GM12878 (cell line): ENCODE measurements at regions not wholly inside any gene's neighbourhood (a gene's known extent, or its start where the extent isn't known, plus 50 kb on each side); places are given as distances from the start of the nearest gene placed in this dataset.

Experiments
- ATAC-seq: fragments of 200-7000 bp; cut with Tn5 transposase; 3 replicates; pipeline ENCODE4 v1.9.1; 2020; ENCODE audit warnings: mild to moderate bottlenecking, moderate library complexity
- BruUV-seq: library from RNA; stranded (reverse); fragments of 400-500 nt; replicated peaks from 2 replicates; lab custom pipeline; 2021; lab: Mats Ljungman, UMichigan
- CTCF ChIA-PET: fragments of 300-600 bp; sonication (Branson Sonifier 250); formaldehyde crosslinking; extraction: SDS; loops from one replicate; lab custom pipeline; 2021; ENCODE audit warnings: inconsistent platforms; lab: Yijun Ruan, JAX
- POLR2A ChIA-PET: fragments of 350-600 bp; formaldehyde crosslinking; extraction: SDS; loops from one replicate; lab custom pipeline; 2021; ENCODE audit warnings: inconsistent platforms; lab: Charles Lee
- RAD21 ChIA-PET: fragments of 300-600 bp; sonication (Branson Sonifier 250); formaldehyde crosslinking; loops from one replicate; lab custom pipeline; 2023; ENCODE audit warnings: antibody characterized with exemption; ENCODE audit not compliant: unreplicated experiment; lab: Charles Lee
- SMC1A ChIA-PET: fragments of 300-600 bp; sonication (Branson Sonifier 250); formaldehyde crosslinking; loops from one replicate; lab custom pipeline; 2023; ENCODE audit not compliant: unreplicated experiment, uncharacterized antibody; lab: Charles Lee
- DNase-seq: peaks from one replicate; pipeline ENCODE4 v3.0.0-alpha.2; 2011; ENCODE audit warnings: low read depth, low spot score
- FAIRE-seq: peaks from 3 replicates; lab custom pipeline; 2011; peaks lifted over from hg19 to GRCh38; lab: Jason Lieb, UNC
- H2AFZ ChIP-seq: 2 replicates; pipeline ENCODE4 v1.6.0; 2011; ENCODE audit warnings: low read depth, low read length, control low read depth; ENCODE audit not compliant: control insufficient read depth
- H3K27ac ChIP-seq: 2 replicates; pipeline ENCODE4 v1.5.1; 2011; ENCODE audit warnings: control low read depth; ENCODE audit not compliant: control insufficient read depth, insufficient read depth
- H3K27me3 ChIP-seq, 2 experiments: replicated peaks in 1 of 2; 2 replicates each; pipeline versions ENCODE4 v1.6.0 to v1.6.1; 2011; ENCODE audit warnings: low read length in 1 of 2; ENCODE audit not compliant: control insufficient read depth in 2 of 2, insufficient read depth in 2 of 2
- H3K36me3 ChIP-seq, 2 experiments: 2 replicates each; pipeline ENCODE4 v1.5.1; 2011; ENCODE audit warnings: low read length in 1 of 2; ENCODE audit not compliant: control insufficient read depth in 2 of 2, insufficient read depth in 2 of 2
- H3K4me1 ChIP-seq: 2 replicates; pipeline ENCODE4 v1.6.1; 2011; ENCODE audit warnings: mild to moderate bottlenecking, low read length, moderate library complexity, mixed read lengths; ENCODE audit not compliant: control insufficient read depth, insufficient read depth
- H3K4me2 ChIP-seq: 2 replicates; pipeline ENCODE4 v1.6.0; 2011; ENCODE audit warnings: control low read depth; ENCODE audit not compliant: control insufficient read depth, insufficient read depth
- H3K4me3 ChIP-seq: fragments of 200-600 bp; sonication (generic); 2 replicates; pipeline ENCODE4 v1.5.1; 2016
- H3K79me2 ChIP-seq: 2 replicates; pipeline ENCODE4 v1.6.0; 2011; ENCODE audit warnings: low read length; ENCODE audit not compliant: control insufficient read depth, insufficient read depth
- H3K9ac ChIP-seq: 2 replicates; pipeline ENCODE4 v1.8.0; 2011; ENCODE audit warnings: low read length, control low read depth, mixed read lengths; ENCODE audit not compliant: control insufficient read depth, insufficient read depth
- H3K9me3 ChIP-seq: replicated peaks from 3 replicates; pipeline ENCODE4 v1.5.1; 2011; ENCODE audit warnings: mild to moderate bottlenecking, low read length; ENCODE audit not compliant: control insufficient read depth, insufficient read depth
- H4K20me1 ChIP-seq: 2 replicates; pipeline ENCODE4 v1.6.0; 2011; ENCODE audit not compliant: control insufficient read depth, insufficient read depth
- EP300 ChIP-seq, 2 experiments: fragments of 150-350 bp in 1 of 2; IDR thresholded peaks; 2 replicates each; pipeline ENCODE4 v1.6.1; 2011 to 2012; ENCODE audit warnings: low read depth in 2 of 2, low read length in 2 of 2, borderline replicate concordance in 1 of 2, improper control_type of control experiment in 1 of 2, inconsistent platforms in 1 of 2; ENCODE audit not compliant: control insufficient read depth in 1 of 2
- EZH2 ChIP-seq: IDR thresholded peaks from 2 replicates; pipeline ENCODE4 v1.6.1; 2012; ENCODE audit warnings: low read depth, mild to moderate bottlenecking, control low read depth, inconsistent platforms, low read length, borderline replicate concordance; ENCODE audit not compliant: control insufficient read depth
- MTA2 ChIP-seq: fragments of 450-650 bp; IDR thresholded peaks from 2 replicates; pipeline ENCODE4 v1.6.1; 2016; ENCODE audit warnings: low read depth, mild to moderate bottlenecking, moderate library complexity
- PML ChIP-seq: IDR thresholded peaks from 2 replicates; pipeline ENCODE4 v1.6.1; 2012; ENCODE audit warnings: low read length, inconsistent platforms
- POLR2A ChIP-seq: IDR thresholded peaks from 2 replicates; pipeline ENCODE4 v1.6.1; 2011; ENCODE audit warnings: low read depth, mild to moderate bottlenecking, low read length
- PRDM15 ChIP-seq: fragments of 450-650 bp; formaldehyde crosslinking; IDR thresholded peaks from 2 replicates; pipeline ENCODE4 v1.4.0; 2020; ENCODE audit warnings: mild to moderate bottlenecking, moderate library complexity
- ZZZ3 ChIP-seq: IDR thresholded peaks from 2 replicates; pipeline ENCODE4 v1.6.1; 2011; ENCODE audit warnings: low read depth; ENCODE audit not compliant: control insufficient read depth, insufficient read length
- WGBS: methylation state at CpG from one replicate; pipeline ENCODE4 v1.1.6; 2016; ENCODE audit warnings: low lambda C conversion rate; ENCODE audit not compliant: insufficient replicate concordance, insufficient coverage; ENCODE audit errors: missing lambda C conversion rate; 5-methylcytosine and 5-hydroxymethylcytosine counted together
- in situ Hi-C: fragments of 300-500 bp; cut with MboI; formaldehyde crosslinking; loops from 9 replicates; pipeline ENCODE4 v1.14.3; 2018; ENCODE audit warnings: mixed read lengths
- intact Hi-C: fragments of 100-400 bp; cut with micrococcal nuclease; formaldehyde crosslinking; loops from one replicate; pipeline ENCODE4 v1.14.2; 2022; ENCODE audit not compliant: unreplicated experiment
- TF ChIP-seq, protein P1 (sequence below): IDR thresholded peaks from 2 replicates; pipeline ENCODE4 v1.6.1; 2011; ENCODE audit warnings: low read depth, low read length, improper control_type of control experiment, borderline replicate concordance
- TF ChIP-seq, protein P2 (sequence below): fragments of 450-650 bp; IDR thresholded peaks from 2 replicates; pipeline ENCODE4 v1.6.1; 2016; ENCODE audit warnings: mild to moderate bottlenecking

DNA sequence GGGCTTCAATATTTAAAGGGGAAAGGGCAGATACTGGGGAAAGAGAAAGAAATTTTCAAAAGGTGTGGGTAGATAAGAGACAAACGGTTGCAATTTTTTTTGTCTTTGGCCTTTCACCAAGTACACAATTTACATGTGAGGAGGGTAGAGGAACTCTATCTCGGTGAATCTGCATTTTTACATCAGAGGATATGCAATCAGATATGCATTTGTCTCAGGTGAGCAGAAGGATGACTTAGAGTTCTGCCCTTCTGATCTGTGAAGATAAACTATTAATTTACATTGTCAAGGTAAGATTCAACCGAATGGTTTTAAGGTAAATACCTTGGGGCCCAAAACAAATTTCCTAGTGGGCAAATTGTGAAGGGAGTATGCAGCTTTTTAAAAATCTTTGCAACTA lies 169.9 kb downstream of the COX18 start:
- TF ChIP-seq POLR2A = no peak
- no peak for TF ChIP-seq EP300 (IDR thresholded peaks at IDR 0.05; ENCODE audit: borderline replicate concordance in 1 of 2, control insufficient read depth in 1 of 2, low read depth in 2 of 2, low read length in 2 of 2)
- TF ChIP-seq PML = no peak
- POLR2A ChIA-PET = no interaction called here
- Histone ChIP-seq H4K20me1 (no peaks in the 10 kb centered on the region), H3K9me3 (no peaks in the 10 kb centered on the region), H3K4me1 (no peaks in the 10 kb centered on the region), H3K36me3 (no peaks in the 10 kb centered on the region), H3K27ac (no peak overlapping the region), H3K79me2 (no peaks in the 10 kb centered on the region), H3K4me2 (no peak overlapping the region), H3K9ac (no peak overlapping the region), H3K4me3 (no peak overlapping the region), H2AFZ (no peak overlapping the region), H3K27me3 (no peaks in the 10 kb centered on the region)
- DNase-seq (no peak), FAIRE-seq (no peak), ATAC-seq (no peak)
- intact Hi-C loops = no loop called here
- BruUV-seq = no TSS peak
- in situ Hi-C loops = no loop called here
- SMC1A ChIA-PET = no interaction called here
- RAD21 ChIA-PET = no interaction called here
- CTCF ChIA-PET = no interaction called here
- 28% methylated on average over 3 of the region's 3 CpGs for WGBS

- no peaks in the 10 kb centered on the region for H3K9me3 ChIP-seq
- no peak overlapping the region for H3K4me3 ChIP-seq
- no TSS peak for BruUV-seq
- no peaks in the 10 kb centered on the region for H3K27me3 ChIP-seq
- ChIA-PET RAD21 (no interaction called here), CTCF (no interaction called here)
- ATAC-seq (no peak), DNase-seq (no peak)
- intact Hi-C loops = no loop called here
- H2AFZ ChIP-seq = no peak overlapping the region
- no peaks in the 10 kb centered on the region for H3K79me2 ChIP-seq
- H4K20me1 ChIP-seq = no peaks in the 10 kb centered on the region
- in situ Hi-C loops = no loop called here
- H3K27ac ChIP-seq = no peak overlapping the region
- TF ChIP-seq ZZZ3 (no peak), PRDM15 (CRISPR knock-in tag) (no peak), MTA2 (no peak), EZH2 (no peak)
- TF ChIP-seq, protein P1, sequence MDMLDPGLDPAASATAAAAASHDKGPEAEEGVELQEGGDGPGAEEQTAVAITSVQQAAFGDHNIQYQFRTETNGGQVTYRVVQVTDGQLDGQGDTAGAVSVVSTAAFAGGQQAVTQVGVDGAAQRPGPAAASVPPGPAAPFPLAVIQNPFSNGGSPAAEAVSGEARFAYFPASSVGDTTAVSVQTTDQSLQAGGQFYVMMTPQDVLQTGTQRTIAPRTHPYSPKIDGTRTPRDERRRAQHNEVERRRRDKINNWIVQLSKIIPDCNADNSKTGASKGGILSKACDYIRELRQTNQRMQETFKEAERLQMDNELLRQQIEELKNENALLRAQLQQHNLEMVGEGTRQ = no peak
- TF ChIP-seq, protein P2, sequence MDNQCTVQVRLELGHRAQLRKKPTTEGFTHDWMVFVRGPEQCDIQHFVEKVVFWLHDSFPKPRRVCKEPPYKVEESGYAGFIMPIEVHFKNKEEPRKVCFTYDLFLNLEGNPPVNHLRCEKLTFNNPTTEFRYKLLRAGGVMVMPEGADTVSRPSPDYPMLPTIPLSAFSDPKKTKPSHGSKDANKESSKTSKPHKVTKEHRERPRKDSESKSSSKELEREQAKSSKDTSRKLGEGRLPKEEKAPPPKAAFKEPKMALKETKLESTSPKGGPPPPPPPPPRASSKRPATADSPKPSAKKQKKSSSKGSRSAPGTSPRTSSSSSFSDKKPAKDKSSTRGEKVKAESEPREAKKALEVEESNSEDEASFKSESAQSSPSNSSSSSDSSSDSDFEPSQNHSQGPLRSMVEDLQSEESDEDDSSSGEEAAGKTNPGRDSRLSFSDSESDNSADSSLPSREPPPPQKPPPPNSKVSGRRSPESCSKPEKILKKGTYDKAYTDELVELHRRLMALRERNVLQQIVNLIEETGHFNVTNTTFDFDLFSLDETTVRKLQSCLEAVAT = no peak
- TF ChIP-seq, all 136 proteins: peak for 0
- 54% methylated on average over 6 of the region's 6 CpGs for WGBS
- Histone ChIP-seq H3K4me1 (no peaks in the 10 kb centered on the region), H3K36me3 (no peaks in the 10 kb centered on the region), H3K9ac (no peak overlapping the region), H3K4me2 (no peak overlapping the region)
- ChIA-PET SMC1A (no interaction called here), POLR2A (no interaction called here)
- no peak for FAIRE-seq
Observed at GRCh38 chr4:72899214-72899613, 170.3 kb downstream of the COX18 start.
